K562 (cell line): ENCODE measurements at regions not wholly inside any gene's neighbourhood (a gene's known extent, or its start where the extent isn't known, plus 50 kb on each side); places are given as distances from the start of the nearest gene placed in this dataset.

Source experiments
- FOXK1 ChIP-seq: sonication (generic); formaldehyde crosslinking; IDR thresholded peaks from 2 replicates; pipeline ENCODE4 v1.8.0; 2022; ENCODE audit warnings: missing genetic modification reagents, mild to moderate bottlenecking, borderline replicate concordance
- HNRNPK ChIP-seq: fragments of 200-400 bp; formaldehyde crosslinking; IDR thresholded peaks from one replicate; pipeline ENCODE4 v1.6.1; 2018; ENCODE audit warnings: mild to moderate bottlenecking, low read depth, low read length; ENCODE audit not compliant: poor library complexity, severe bottlenecking
- HOMEZ ChIP-seq: fragments of 250-450 bp; sonication (Bioruptor Pico); IDR thresholded peaks from 2 replicates; pipeline ENCODE4 v1.4.0; 2020; ENCODE audit warnings: mild to moderate bottlenecking, moderate library complexity
- PHB ChIP-seq: fragments of 250-450 bp; sonication (Bioruptor Pico); IDR thresholded peaks from 2 replicates; pipeline ENCODE4 v1.5.0; 2021
- RBM34 ChIP-seq: fragments of 200-400 bp; formaldehyde crosslinking; IDR thresholded peaks from 2 replicates; pipeline ENCODE4 v1.6.1; 2018; ENCODE audit warnings: low read length, borderline replicate concordance; ENCODE audit not compliant: insufficient read depth
- SRSF1 ChIP-seq: fragments of 200-400 bp; formaldehyde crosslinking; IDR thresholded peaks from 2 replicates; pipeline ENCODE4 v1.6.1; 2017; ENCODE audit warnings: mild to moderate bottlenecking, low read depth, low read length, moderate library complexity
- XRCC3 ChIP-seq: fragments of 450-650 bp; IDR thresholded peaks from 2 replicates; pipeline ENCODE4 v1.6.1; 2017; ENCODE audit warnings: mild to moderate bottlenecking, moderate library complexity
- ZNF282 ChIP-seq: sonication (generic); formaldehyde crosslinking; IDR thresholded peaks from 2 replicates; pipeline ENCODE4 v1.8.1; 2023; ENCODE audit warnings: missing genetic modification reagents
- TF ChIP-seq, protein P1 (sequence below): IDR thresholded peaks from 2 replicates; pipeline ENCODE4 v1.6.1; 2012; ENCODE audit warnings: low read depth, low read length, improper control_type of control experiment, borderline replicate concordance
- TF ChIP-seq, protein P2 (sequence below): fragments of 450-650 bp; IDR thresholded peaks from 2 replicates; pipeline ENCODE4 v1.7.1; 2018; ENCODE audit warnings: mild to moderate bottlenecking, low read depth; ENCODE audit not compliant: partially characterized antibody
- TF ChIP-seq, protein P3 (sequence below): fragments of 250-450 bp; sonication (Bioruptor Pico); IDR thresholded peaks from 2 replicates; pipeline ENCODE4 v1.4.0; 2020; ENCODE audit warnings: mild to moderate bottlenecking, moderate library complexity, borderline replicate concordance
- TF ChIP-seq, protein P4 (sequence below): fragments of 250-450 bp; sonication (Bioruptor Pico); IDR thresholded peaks from 2 replicates; pipeline ENCODE4 v1.4.0; 2020

DNA sequence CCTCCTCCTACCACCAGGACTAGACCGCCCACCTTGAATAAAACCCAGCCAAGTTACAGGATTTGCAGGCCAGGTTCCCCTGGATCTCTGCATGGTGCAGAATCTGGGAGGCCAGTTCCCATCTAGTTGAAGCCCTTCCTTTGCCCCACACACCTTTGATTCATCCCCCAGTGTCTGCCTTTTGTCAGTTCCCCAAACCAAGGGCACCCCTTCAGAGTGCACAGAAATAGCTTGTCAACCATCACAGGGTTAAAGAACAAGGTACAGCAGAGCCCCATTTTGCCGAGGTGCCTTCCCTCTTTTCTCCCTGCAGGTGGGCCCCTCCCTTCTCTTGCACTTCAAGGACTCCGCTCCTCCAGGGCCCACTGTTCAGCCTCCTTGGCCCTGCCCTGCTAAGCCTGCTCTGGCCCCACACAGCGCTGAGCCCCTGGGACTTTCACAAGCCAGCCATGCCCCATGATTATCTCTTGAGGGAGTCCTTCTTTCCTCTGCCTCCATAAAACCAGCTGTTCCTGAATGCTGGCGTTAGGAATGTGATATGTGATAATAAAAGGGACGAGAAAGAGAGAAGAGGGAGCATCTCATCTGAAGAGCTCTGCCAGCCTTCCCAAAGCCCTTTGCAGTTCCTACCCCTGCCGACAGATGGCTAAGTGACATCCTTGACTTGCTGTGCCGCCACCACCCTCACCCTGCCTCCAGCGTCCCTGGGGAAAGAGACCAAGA is 280.3 kb downstream of the CDC5L start (continued):
- TF ChIP-seq HOMEZ (CRISPR knock-in tag) (no peak), HNRNPK (no peak), ZNF282 (CRISPR knock-in tag) (no peak), FOXK1 (CRISPR knock-in tag) (no peak), PHB (no peak), RBM34 (no peak), XRCC3 (no peak), SRSF1 (no peak)
- TF ChIP-seq, protein P1, sequence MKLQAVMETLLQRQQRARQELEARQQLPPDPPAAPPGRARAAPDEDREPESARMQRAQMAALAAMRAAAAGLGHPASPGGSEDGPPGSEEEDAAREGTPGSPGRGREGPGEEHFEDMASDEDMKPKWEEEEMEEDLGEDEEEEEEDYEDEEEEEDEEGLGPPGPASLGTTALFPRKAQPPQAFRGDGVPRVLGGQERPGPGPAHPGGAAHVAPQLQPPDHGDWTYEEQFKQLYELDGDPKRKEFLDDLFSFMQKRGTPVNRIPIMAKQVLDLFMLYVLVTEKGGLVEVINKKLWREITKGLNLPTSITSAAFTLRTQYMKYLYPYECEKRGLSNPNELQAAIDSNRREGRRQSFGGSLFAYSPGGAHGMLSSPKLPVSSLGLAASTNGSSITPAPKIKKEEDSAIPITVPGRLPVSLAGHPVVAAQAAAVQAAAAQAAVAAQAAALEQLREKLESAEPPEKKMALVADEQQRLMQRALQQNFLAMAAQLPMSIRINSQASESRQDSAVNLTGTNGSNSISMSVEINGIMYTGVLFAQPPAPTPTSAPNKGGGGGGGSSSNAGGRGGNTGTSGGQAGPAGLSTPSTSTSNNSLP: no peak
- TF ChIP-seq, protein P2, sequence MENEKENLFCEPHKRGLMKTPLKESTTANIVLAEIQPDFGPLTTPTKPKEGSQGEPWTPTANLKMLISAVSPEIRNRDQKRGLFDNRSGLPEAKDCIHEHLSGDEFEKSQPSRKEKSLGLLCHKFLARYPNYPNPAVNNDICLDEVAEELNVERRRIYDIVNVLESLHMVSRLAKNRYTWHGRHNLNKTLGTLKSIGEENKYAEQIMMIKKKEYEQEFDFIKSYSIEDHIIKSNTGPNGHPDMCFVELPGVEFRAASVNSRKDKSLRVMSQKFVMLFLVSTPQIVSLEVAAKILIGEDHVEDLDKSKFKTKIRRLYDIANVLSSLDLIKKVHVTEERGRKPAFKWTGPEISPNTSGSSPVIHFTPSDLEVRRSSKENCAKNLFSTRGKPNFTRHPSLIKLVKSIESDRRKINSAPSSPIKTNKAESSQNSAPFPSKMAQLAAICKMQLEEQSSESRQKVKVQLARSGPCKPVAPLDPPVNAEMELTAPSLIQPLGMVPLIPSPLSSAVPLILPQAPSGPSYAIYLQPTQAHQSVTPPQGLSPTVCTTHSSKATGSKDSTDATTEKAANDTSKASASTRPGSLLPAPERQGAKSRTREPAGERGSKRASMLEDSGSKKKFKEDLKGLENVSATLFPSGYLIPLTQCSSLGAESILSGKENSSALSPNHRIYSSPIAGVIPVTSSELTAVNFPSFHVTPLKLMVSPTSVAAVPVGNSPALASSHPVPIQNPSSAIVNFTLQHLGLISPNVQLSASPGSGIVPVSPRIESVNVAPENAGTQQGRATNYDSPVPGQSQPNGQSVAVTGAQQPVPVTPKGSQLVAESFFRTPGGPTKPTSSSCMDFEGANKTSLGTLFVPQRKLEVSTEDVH: no peak
- TF ChIP-seq, protein P3, sequence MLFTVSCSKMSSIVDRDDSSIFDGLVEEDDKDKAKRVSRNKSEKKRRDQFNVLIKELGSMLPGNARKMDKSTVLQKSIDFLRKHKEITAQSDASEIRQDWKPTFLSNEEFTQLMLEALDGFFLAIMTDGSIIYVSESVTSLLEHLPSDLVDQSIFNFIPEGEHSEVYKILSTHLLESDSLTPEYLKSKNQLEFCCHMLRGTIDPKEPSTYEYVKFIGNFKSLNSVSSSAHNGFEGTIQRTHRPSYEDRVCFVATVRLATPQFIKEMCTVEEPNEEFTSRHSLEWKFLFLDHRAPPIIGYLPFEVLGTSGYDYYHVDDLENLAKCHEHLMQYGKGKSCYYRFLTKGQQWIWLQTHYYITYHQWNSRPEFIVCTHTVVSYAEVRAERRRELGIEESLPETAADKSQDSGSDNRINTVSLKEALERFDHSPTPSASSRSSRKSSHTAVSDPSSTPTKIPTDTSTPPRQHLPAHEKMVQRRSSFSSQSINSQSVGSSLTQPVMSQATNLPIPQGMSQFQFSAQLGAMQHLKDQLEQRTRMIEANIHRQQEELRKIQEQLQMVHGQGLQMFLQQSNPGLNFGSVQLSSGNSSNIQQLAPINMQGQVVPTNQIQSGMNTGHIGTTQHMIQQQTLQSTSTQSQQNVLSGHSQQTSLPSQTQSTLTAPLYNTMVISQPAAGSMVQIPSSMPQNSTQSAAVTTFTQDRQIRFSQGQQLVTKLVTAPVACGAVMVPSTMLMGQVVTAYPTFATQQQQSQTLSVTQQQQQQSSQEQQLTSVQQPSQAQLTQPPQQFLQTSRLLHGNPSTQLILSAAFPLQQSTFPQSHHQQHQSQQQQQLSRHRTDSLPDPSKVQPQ (CRISPR knock-in tag): no peak
- TF ChIP-seq, protein P4, sequence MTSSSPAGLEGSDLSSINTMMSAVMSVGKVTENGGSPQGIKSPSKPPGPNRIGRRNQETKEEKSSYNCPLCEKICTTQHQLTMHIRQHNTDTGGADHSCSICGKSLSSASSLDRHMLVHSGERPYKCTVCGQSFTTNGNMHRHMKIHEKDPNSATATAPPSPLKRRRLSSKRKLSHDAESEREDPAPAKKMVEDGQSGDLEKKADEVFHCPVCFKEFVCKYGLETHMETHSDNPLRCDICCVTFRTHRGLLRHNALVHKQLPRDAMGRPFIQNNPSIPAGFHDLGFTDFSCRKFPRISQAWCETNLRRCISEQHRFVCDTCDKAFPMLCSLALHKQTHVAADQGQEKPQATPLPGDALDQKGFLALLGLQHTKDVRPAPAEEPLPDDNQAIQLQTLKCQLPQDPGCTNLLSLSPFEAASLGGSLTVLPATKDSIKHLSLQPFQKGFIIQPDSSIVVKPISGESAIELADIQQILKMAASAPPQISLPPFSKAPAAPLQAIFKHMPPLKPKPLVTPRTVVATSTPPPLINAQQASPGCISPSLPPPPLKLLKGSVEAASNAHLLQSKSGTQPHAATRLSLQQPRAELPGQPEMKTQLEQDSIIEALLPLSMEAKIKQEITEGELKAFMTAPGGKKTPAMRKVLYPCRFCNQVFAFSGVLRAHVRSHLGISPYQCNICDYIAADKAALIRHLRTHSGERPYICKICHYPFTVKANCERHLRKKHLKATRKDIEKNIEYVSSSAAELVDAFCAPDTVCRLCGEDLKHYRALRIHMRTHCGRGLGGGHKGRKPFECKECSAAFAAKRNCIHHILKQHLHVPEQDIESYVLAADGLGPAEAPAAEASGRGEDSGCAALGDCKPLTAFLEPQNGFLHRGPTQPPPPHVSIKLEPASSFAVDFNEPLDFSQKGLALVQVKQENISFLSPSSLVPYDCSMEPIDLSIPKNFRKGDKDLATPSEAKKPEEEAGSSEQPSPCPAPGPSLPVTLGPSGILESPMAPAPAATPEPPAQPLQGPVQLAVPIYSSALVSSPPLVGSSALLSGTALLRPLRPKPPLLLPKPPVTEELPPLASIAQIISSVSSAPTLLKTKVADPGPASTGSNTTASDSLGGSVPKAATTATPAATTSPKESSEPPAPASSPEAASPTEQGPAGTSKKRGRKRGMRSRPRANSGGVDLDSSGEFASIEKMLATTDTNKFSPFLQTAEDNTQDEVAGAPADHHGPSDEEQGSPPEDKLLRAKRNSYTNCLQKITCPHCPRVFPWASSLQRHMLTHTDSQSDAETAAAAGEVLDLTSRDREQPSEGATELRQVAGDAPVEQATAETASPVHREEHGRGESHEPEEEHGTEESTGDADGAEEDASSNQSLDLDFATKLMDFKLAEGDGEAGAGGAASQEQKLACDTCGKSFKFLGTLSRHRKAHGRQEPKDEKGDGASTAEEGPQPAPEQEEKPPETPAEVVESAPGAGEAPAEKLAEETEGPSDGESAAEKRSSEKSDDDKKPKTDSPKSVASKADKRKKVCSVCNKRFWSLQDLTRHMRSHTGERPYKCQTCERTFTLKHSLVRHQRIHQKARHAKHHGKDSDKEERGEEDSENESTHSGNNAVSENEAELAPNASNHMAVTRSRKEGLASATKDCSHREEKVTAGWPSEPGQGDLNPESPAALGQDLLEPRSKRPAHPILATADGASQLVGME (CRISPR knock-in tag): no peak
